HCT116 (cell line): ENCODE measurements at regions not wholly inside any gene's neighbourhood (a gene's known extent, or its start where the extent isn't known, plus 50 kb on each side); places are given as distances from the start of the nearest gene placed in this dataset.

ENCODE experiments used
- ATF3 ChIP-seq: IDR thresholded peaks from 2 replicates; pipeline ENCODE4 v1.6.1; 2012
- CEBPB ChIP-seq: IDR thresholded peaks from 2 replicates; pipeline ENCODE4 v1.6.1; 2012; ENCODE audit warnings: low read depth
- CTCF ChIP-seq, 3 experiments: fragments of 200-600 bp in 1 of 3; sonication (generic) in 1 of 3; IDR thresholded peaks in 2 of 3; conservative IDR thresholded peaks in 1 of 3; 2 replicates each; pipeline ENCODE4 v1.5.1; 2012 to 2017; ENCODE audit warnings: low read depth in 2 of 3, low read length in 2 of 3, antibody characterized with exemption in 1 of 3, borderline replicate concordance in 1 of 3, control low read depth in 1 of 3, mild to moderate bottlenecking in 1 of 3, mixed read lengths in 1 of 3, mixed run types in 1 of 3, moderate library complexity in 1 of 3; ENCODE audit not compliant: insufficient read depth in 1 of 3
- EZH2 ChIP-seq: fragments of 200-600 bp; sonication (generic); IDR thresholded peaks from 2 replicates; pipeline ENCODE4 v1.6.1; 2017; ENCODE audit warnings: antibody characterized with exemption, mixed run types
- EZH2phosphoT487 ChIP-seq: fragments of 200-600 bp; IDR thresholded peaks from 2 replicates; pipeline ENCODE4 v1.6.1; 2018; ENCODE audit warnings: antibody characterized with exemption, borderline replicate concordance
- JUND ChIP-seq: IDR thresholded peaks from 2 replicates; pipeline ENCODE4 v1.6.1; 2012
- MAX ChIP-seq: IDR thresholded peaks from 2 replicates; pipeline ENCODE4 v1.6.1; 2012
- POLR2A ChIP-seq: IDR thresholded peaks from 2 replicates; pipeline ENCODE4 v1.7.0; 2011; ENCODE audit warnings: borderline replicate concordance; ENCODE audit not compliant: insufficient read depth, insufficient read length; ENCODE audit errors: extremely low read depth
- POLR2AphosphoS5 ChIP-seq: IDR thresholded peaks from 2 replicates; pipeline ENCODE4 v1.6.1; 2011; ENCODE audit warnings: mild to moderate bottlenecking, low read depth, low read length, moderate library complexity
- RAD21 ChIP-seq: IDR thresholded peaks from 2 replicates; pipeline ENCODE4 v1.6.1; 2012; ENCODE audit warnings: low read depth, mild to moderate bottlenecking
- SIN3A ChIP-seq: IDR thresholded peaks from 2 replicates; pipeline ENCODE4 v1.6.1; 2012; ENCODE audit warnings: low read depth
- SRF ChIP-seq: IDR thresholded peaks from 2 replicates; pipeline ENCODE4 v1.6.1; 2012; ENCODE audit warnings: low read depth
- ZNF274 ChIP-seq: fragments of 200-500 bp; sonication (Bioruptor generic); IDR thresholded peaks from 2 replicates; pipeline ENCODE4 v1.6.1; 2014; ENCODE audit warnings: mild to moderate bottlenecking, low read depth, low read length, inconsistent platforms

GRCh38 chr1:25004355-25004754 lies 74.3 kb upstream of the RUNX3 start:
- no peak for TF ChIP-seq CTCF (IDR thresholded peaks at IDR 0.05 in 2 of 3, conservative IDR thresholded peaks at IDR 0.05 in 1 of 3; ENCODE audit: borderline replicate concordance in 1 of 3, insufficient read depth in 1 of 3, low read depth in 2 of 3, low read length in 2 of 3)
- no peak for TF ChIP-seq ZNF274
- TF ChIP-seq SIN3A, result no peak
- TF ChIP-seq JUND, result no peak
- no peak for TF ChIP-seq EZH2
- TF ChIP-seq EZH2phosphoT487, result no peak
- no peak for TF ChIP-seq RAD21
- TF ChIP-seq POLR2A, result no peak
- no peak for TF ChIP-seq POLR2AphosphoS5
- no peak for TF ChIP-seq ATF3
- no peak for TF ChIP-seq MAX
- no peak for TF ChIP-seq CEBPB
- TF ChIP-seq SRF, result no peak
